ENCODE measurements at regions not wholly inside any gene's neighbourhood (a gene's known extent, or its start where the extent isn't known, plus 50 kb on each side); places are given as distances from the start of the nearest gene placed in this dataset.

DNA sequence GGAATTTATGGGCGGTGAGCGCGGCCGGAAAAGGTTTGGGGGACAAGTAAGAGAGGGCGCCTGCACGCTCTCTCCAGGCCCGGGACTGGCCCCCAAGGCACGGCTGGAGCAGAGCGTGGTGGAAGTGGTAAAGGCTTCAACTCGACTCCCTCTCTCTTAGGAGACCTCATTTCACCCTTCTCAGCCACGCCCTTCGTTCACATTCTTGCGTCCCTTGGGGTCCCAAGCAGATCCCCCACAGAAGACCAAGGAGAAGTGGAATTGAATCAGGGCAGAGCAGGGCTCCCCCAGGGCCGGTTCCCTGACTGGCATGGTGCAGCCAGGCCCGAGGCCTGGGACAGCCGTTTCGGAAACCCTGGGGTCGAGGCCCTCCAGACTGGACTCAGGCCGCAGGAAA, 75.4 kb upstream of the POLG start:
- TF ChIP-seq, protein P1, sequence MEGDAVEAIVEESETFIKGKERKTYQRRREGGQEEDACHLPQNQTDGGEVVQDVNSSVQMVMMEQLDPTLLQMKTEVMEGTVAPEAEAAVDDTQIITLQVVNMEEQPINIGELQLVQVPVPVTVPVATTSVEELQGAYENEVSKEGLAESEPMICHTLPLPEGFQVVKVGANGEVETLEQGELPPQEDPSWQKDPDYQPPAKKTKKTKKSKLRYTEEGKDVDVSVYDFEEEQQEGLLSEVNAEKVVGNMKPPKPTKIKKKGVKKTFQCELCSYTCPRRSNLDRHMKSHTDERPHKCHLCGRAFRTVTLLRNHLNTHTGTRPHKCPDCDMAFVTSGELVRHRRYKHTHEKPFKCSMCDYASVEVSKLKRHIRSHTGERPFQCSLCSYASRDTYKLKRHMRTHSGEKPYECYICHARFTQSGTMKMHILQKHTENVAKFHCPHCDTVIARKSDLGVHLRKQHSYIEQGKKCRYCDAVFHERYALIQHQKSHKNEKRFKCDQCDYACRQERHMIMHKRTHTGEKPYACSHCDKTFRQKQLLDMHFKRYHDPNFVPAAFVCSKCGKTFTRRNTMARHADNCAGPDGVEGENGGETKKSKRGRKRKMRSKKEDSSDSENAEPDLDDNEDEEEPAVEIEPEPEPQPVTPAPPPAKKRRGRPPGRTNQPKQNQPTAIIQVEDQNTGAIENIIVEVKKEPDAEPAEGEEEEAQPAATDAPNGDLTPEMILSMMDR (IDR thresholded peaks at IDR 0.05) = no peak

DNA sequence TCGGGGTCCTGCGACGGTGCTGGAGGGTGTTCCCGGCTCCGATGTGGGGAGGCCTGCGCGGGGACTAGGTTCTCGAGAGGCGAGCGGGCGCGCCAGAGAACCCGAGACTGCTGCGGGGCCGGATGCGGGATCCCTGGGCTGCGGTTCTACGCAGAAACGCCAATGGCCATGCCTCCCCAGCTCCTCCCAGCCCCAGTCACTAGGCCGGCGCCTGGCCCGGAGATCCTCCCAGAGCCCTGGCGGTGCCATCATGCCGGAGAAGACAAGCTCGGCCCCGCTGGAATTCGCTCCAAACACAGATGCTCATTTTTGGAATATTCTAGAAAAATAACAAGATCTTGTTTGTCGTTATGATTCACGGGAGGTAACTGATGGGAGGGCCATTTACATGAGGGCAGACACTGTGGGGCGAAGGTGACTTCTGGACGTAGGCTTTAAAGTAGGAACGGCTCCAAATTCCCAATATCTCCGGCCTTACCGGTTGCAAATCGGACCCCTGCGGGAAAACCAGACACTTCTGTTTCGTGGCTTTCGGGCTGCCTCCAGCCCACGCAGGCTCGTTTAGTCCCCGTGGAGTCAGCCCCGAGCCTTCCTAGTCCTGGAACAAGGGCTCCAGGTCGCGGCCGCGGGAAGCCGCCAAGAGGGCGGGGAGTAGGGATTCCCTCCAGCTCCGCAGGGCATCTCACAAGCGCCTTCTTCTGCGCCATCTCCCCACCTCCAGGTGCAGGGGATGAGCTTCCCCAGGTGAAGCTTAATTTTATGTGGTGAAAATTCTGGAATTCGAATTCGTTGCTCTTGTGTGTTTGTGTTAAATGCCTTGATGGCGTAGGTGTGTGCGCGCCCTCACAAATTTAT, 74.8 kb upstream of the POLG start:
- TF ChIP-seq, protein P1 (IDR thresholded peaks at IDR 0.05) = no peak

DNA sequence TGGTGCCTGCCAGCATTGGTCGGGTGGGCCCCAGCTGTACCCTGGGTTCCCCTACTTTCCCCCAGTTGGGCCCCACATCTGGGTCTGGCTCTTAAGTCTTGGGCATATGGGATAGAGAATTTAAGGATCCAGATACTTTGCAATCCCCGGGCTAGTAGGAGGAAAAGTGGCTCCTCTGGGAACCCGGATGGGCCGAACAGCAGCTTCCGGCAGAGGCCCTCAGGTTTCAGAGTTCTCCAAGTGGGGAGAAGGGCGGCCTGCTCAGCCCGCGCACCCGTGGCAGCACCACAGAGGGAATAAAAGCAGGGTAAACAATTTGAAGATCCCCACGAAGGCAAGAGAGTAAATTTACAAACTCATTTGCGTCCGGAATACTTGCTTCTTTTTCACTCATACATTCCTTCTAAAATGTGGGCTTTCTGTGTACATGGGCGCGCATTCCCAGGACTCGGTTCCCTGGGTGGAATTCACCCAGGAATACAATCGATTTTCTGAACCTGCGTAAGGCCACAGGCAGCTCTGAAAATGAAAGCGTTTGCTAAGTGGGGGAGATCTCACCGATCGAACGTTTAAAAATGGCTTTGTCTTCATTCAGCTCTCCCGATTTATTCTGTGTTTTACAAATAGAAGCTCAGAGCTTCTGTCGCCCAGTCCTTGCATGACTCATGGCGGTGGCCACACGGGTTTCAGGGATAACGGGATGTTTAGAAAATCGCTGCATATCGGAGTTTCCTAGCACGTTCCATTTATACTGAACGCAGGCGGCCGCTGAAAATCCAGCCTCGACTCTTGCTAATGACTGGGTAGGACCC, 74.0 kb upstream of the POLG start:
- TF ChIP-seq, protein P1 (IDR thresholded peaks at IDR 0.05) = no peak

DNA sequence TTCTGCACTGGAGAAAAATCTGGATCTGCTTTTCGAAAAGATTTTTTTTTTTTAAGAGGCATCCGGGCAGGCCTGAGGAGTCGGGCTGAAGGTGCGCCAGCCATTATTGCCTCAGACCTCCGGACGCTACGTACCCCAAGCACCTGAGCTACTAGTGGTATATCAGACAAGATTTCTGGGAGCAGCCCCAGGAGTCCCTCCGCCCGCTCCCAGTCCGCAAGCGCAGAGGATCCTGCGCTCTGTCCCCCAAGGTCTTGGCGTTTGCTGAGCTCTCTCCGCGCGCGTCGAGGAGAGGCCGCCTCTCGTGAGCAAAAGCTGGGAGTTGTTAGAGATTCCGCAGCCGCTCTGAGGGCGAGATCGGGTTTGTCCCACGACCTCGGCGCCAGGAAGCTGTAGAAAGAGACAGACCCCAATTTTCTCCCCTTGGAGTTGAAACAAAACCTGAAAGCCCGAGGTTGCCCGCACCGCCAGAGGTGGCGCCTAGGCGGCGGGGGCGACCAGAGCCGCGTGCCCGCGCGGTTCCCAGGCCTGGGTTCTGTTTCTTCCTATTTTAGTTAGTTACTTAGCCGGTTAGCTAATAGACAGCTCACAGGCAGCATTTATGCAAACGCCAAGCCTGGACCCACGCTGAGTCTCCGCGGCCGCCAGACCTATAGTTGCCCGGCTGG, 72.5 kb upstream of the POLG start:
- TF ChIP-seq, protein P1 (IDR thresholded peaks at IDR 0.05) = no peak

DNA sequence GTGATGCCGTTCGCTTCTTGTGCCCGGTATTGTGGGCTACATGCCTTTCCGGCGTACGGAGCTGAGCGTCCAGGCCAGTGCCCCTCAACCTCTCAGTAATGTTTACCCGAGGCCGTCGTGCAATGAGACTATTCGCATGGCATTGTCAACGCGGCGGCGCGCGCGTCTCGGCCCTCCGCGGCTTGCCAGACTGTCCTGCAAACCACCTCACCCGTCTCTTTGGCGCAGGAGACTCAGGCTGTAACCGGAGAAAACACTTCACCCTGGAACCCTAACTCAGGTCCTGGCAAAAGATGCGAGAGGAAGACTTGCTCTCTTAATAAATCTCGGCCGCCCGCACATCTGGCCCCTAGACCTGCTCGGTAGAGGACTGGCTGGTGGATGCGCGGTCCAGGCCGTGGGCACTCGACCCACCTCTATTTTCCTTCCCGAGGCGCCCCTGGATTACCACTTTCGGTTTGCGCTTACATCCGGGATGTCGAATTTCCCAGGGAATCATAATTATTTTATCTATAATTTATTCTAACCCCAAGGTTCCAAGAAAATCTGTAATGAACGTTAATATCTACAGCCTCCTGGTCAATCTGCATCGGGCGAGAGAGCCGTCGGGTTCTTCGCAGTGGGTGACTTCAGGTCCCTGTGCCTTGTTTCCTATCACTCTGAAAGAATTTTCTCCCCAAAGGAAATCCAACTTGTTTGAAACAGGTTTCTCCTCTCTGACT, 71.8 kb upstream of the POLG start:
- TF ChIP-seq, protein P1 (IDR thresholded peaks at IDR 0.05) = no peak

DNA sequence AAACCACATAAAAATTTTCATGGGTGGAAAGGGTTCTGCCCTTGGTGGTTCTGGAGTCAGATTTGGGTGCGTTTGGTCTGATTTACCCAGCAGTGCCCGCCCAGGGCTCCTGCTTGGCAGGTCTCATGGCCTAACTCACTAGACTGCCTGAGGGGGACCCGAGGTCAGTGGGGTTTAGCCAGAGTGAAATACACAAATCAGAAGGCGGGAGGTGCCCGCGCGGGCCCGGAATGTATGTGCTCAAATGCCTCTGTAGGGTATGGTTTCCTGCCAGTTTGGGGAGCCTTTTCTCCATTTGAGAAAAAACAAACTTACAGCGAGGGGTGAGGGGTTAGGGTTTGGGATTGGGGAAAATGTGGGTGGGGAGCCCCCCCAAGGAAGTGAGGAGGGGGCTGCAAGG, 70.9 kb upstream of the POLG start:
- TF ChIP-seq, protein P1 (IDR thresholded peaks at IDR 0.05) = no peak

DNA sequence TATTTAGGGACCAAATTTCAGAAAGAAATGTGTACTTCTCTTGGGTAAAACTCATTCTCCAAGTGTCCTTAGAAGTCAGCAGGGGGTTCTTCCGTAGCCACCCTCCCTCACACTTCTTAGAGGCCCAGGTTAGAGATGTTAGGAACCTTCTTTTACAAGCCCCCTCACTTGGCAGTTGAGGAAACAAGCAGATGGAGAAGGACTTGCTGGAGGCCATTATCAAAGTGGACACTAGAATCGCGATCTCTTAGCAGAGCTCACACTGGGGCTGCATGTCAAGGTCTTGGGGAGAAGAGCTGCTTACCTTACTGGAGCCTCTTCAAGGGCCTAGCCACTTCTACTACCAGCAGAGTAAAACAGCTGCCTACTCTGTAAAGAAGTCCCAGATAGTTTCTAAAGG, 69.4 kb upstream of the POLG start:
- TF ChIP-seq, protein P1 (IDR thresholded peaks at IDR 0.05) = no peak
